ENCODE measurements at regions not wholly inside any gene's neighbourhood (a gene's known extent, or its start where the extent isn't known, plus 50 kb on each side); places are given as distances from the start of the nearest gene placed in this dataset.

GRCh38 chr5:58260243-58260642 lies 199.6 kb downstream of the PLK2 start:
- TF ChIP-seq CTCF (IDR thresholded peaks at IDR 0.05; ENCODE audit: low read depth, low read length), result no peak
- no peak for DNase-seq (ENCODE audit: extremely low read depth, low read depth)

- TF ChIP-seq CTCF (IDR thresholded peaks at IDR 0.05; ENCODE audit: low read depth, low read length), result no peak
- DNase-seq (ENCODE audit: extremely low read depth, low read depth), result peak; percentile 49
Measured at GRCh38 chr5:58259685-58260152, 200.2 kb downstream of the PLK2 start.

GRCh38 chr5:58258984-58259684 lies 200.8 kb downstream of the PLK2 start:
- TF ChIP-seq CTCF (IDR thresholded peaks at IDR 0.05; ENCODE audit: low read depth, low read length), result no peak
- DNase-seq (ENCODE audit: extremely low read depth, low read depth), result no peak

- TF ChIP-seq CTCF (IDR thresholded peaks at IDR 0.05; ENCODE audit: low read depth, low read length), result no peak
- no peak for DNase-seq (ENCODE audit: extremely low read depth, low read depth)
Measured at GRCh38 chr5:58255970-58256369, 203.9 kb downstream of the PLK2 start.

GRCh38 chr5:58255386-58255785 lies 204.5 kb downstream of the PLK2 start:
- TF ChIP-seq CTCF (IDR thresholded peaks at IDR 0.05; ENCODE audit: low read depth, low read length), result no peak
- no peak for DNase-seq (ENCODE audit: extremely low read depth, low read depth)

- no peak for TF ChIP-seq CTCF (IDR thresholded peaks at IDR 0.05; ENCODE audit: low read depth, low read length)
- no peak for DNase-seq (ENCODE audit: extremely low read depth, low read depth)
Measured at GRCh38 chr5:58248221-58248620, 211.7 kb downstream of the PLK2 start.

- no peak for DNase-seq (ENCODE audit: extremely low read depth, low read depth)
- no peak for TF ChIP-seq CTCF (IDR thresholded peaks at IDR 0.05; ENCODE audit: low read depth, low read length)
Measured at GRCh38 chr5:58246461-58246944, 213.4 kb downstream of the PLK2 start.

Data from AG09319 (cell line).